GM10248 (cell line): ENCODE measurements at regions not wholly inside any gene's neighbourhood (a gene's known extent, or its start where the extent isn't known, plus 50 kb on each side); places are given as distances from the start of the nearest gene placed in this dataset.

Experiments used
- CTCF ChIA-PET: fragments of 300-600 bp; sonication (Branson Sonifier 250); formaldehyde crosslinking; extraction: SDS; loops from one replicate; lab custom pipeline; 2021; ENCODE audit warnings: antibody characterized with exemption; lab: Yijun Ruan, JAX
- POLR2A ChIA-PET: fragments of 350-650 bp; sonication (Branson Sonifier 250); formaldehyde crosslinking; extraction: SDS; loops from one replicate; lab custom pipeline; 2020; ENCODE audit warnings: antibody characterized with exemption; lab: Yijun Ruan, JAX
- DNase-seq: peaks from one replicate; pipeline ENCODE4 v3.0.0; 2012; ENCODE audit errors: extremely low spot score
- CTCF ChIP-seq: IDR thresholded peaks from 2 replicates; pipeline ENCODE4 v1.5.1; 2012; ENCODE audit warnings: mild to moderate bottlenecking, low read depth; ENCODE audit errors: extremely low read depth, missing control alignments, control extremely low read depth

GRCh38 chr7:153537271-153537670, 514.9 kb upstream of the DPP6 start:
- no peak for TF ChIP-seq CTCF
- ChIA-PET POLR2A (no interaction called here), CTCF (no interaction called here)
- DNase-seq = no peak

- ChIA-PET POLR2A (no interaction called here), CTCF (no interaction called here)
- DNase-seq = no peak
- no peak for TF ChIP-seq CTCF
Measured at GRCh38 chr7:153541903-153542302, 510.3 kb upstream of the DPP6 start.

- CTCF ChIA-PET = interaction anchor here (0.8 to 1.0 kb wide), 2 partner anchors 10 kb away, joined by 4 to 5 read pairs; no protein-coding TSS in a partner anchor
- POLR2A ChIA-PET = no interaction called here
- no peak for DNase-seq
- no peak for TF ChIP-seq CTCF
Measured at GRCh38 chr7:153543232-153543631, 509.0 kb upstream of the DPP6 start.

- TF ChIP-seq CTCF = no peak
- POLR2A ChIA-PET = no interaction called here
- DNase-seq = no peak
- CTCF ChIA-PET = interaction anchor here (0.7 to 1.3 kb wide), 3 partner anchors 12 to 17 kb away, joined by 3 read pairs; no protein-coding TSS in a partner anchor
Measured at GRCh38 chr7:153550173-153550572, 502.0 kb upstream of the DPP6 start.

GRCh38 chr7:153564391-153564790, 487.8 kb upstream of the DPP6 start:
- ChIA-PET CTCF (interaction anchor here (1.4 kb wide), 1 partner anchor 14 kb away, joined by 3 read pairs; no protein-coding TSS in a partner anchor), POLR2A (no interaction called here)
- TF ChIP-seq CTCF = no peak
- no peak for DNase-seq

GRCh38 chr7:153566324-153566723, 485.9 kb upstream of the DPP6 start:
- POLR2A ChIA-PET = no interaction called here
- TF ChIP-seq CTCF = no peak
- CTCF ChIA-PET = no interaction called here
- DNase-seq = no peak
